HG02981 (cell line): ENCODE measurements at regions not wholly inside any gene's neighbourhood (a gene's known extent, or its start where the extent isn't known, plus 50 kb on each side); places are given as distances from the start of the nearest gene placed in this dataset.
"Not testable (repeated sequence)": the region's sequence is repeated elsewhere in the genome, so short reads cannot be mapped to it uniquely, and the experiment has no call there.

ENCODE experiments used
- ATAC-seq: cut with Tn5 transposase; IDR thresholded peaks from one replicate; pipeline ENCODE4 v1.9.1; 2021; ENCODE audit warnings: mild to moderate bottlenecking, moderate library complexity; ENCODE audit not compliant: unreplicated experiment

DNA sequence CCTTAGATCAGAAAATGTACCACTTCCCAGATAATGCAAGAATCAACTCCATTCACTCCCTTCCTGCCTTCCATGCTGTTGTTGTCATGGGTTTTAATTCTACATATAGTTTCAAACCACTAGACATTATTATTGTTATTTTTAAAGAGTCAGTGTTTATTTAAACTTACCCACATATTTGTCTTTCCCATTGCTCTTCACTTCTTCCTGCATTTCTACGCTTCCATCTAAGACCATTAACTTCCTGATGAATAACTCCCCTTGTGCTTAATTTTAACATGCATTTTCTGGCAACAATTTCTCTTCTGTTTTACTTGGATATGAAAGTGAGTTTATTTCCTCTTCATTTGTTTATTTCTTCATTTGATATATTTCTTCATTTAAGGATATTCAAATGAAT lies 127.1 kb upstream of the FHIT start:
- no peak for ATAC-seq

DNA sequence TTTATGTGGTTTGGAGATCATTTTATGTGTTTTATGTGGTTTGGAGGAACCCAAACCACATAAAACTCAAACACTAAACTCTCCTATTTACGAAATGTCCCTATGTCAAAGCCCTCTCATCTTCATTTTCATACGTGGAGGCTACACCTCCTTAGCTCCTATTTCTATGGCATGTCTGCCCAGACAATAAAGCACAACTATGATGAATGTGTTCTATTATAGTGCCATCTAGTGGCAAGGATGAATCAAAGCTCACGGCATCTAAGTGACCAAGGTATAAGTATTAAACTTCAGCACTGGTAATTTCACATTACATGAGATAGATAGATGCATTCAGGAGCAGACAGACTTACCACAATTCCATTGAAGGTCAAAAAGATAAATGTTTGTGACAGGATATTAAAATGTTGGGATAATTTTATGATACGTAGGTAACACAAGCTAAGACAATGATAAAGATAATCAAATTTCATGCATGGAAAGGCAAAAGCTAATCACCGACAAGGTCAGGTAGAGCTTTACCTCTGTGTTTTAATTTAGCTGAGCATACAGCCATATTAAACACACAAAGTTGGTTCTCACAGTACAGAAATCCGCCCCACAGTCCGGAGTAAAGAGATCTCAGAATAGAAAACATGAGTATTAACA lies 130.6 kb upstream of the FHIT start:
- ATAC-seq, result peak; percentile 81

GRCh38 chr3:61387817-61388216 lies 136.6 kb upstream of the FHIT start:
- ATAC-seq, result no peak

DNA sequence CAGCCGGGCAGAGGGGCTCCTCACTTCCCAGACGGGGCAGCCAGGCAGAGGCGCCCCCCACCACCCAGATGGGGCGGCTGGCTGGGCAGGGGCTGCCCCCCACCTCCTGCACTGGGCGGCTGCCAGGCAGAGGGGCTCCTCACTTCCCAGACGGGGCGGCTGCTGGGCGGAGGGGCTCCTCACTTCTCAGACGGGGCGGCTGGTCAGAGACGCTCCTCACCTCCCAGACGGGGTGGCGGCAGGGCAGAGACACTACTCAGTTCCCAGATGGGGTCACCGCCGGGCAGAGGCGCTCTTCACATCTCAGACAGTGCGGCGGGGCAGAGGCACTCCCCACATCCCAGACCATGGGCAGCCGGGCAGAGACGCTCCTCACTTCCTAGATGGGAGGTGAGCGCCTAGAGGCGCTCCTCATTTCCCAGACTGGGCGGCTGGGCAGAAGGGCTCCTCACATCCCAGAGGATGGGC lies 142.3 kb upstream of the FHIT start:
- ATAC-seq, result not testable (repeated sequence)

DNA sequence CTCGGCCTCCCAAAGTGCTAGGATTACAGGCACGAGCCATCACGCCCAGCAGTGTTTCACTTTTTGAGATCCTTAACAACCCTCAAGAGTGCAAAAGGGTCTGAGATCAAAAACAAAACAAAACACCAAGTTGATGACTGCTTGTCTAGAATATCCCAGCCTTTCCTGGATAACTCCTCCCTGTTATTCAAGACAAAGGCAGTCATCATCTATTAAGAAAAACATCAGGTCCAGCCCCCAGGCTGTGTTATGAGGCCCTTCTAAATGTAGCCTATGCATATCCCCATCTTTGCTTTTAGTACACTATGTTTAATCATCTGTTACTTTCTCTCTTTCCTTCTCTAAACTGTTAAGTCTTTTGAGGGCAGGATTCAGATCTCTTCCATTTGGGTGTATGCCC lies 150.1 kb upstream of the FHIT start:
- ATAC-seq, result no peak

- no peak for ATAC-seq
Observed at GRCh38 chr3:61407397-61407796, 154.0 kb upstream of the PTPRG start.

DNA sequence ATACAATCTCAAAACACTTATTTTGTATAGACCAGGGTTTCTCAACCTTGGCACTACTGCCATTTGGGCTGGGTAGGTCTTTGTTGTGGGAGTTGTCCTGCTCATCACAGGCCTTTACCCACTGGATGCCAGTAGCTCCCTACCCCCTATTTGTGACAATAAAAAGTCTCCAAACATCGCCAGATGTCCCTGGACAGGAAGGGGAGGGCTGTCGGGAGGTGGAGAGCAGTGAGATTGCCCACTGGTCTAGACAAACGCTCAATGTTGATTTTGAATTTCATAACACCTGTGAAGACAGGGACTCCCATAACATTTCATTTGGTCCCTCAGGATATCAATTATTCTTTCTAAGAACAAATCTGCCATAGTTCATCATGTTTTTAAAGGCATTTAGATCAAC lies 151.7 kb upstream of the PTPRG start:
- no peak for ATAC-seq

DNA sequence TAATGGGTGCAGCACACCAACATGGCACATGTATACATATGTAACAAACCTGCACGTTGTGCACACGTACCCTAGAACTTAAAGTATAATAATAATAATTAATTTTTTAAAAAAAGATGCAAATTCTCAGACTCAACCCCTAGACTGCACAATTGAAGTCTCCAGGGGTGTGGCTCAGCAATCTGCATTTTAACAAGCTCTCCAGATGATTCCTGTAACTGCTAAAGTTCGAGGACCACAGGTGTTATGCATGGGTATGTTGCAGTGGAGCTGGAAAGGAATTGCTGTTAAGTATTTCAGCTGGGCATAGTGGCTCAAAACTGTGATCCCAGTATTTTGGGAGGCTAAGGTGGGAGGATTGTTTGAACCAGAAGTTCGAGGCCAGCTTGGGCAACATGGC lies 151.0 kb upstream of the PTPRG start:
- ATAC-seq, result not testable (repeated sequence)

- ATAC-seq, result no peak
Observed at GRCh38 chr3:61411009-61411662, 150.2 kb upstream of the PTPRG start.

- ATAC-seq, result peak; percentile 51
Observed at GRCh38 chr3:61414456-61414855, 146.9 kb upstream of the PTPRG start.

GRCh38 chr3:61415201-61415600 lies 146.2 kb upstream of the PTPRG start:
- ATAC-seq, result no peak

DNA sequence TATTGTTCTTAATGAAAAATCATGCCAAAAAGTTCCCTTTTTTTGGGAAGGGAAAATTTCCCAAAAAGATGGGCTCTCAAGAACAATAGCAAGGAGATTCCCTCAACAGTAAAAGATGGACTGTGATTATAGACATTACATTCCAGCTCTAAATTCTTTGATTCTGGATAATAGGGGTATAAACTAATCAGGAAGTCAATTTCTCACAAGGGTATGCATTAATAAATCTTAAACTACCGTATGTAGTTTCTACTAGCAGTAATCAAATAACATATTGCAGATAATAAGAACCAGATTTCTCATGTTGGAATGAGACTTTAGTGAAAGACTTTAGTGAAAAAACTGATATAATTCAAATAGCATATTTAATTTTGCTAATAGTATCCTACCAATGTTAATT lies 144.8 kb upstream of the PTPRG start:
- no peak for ATAC-seq

DNA sequence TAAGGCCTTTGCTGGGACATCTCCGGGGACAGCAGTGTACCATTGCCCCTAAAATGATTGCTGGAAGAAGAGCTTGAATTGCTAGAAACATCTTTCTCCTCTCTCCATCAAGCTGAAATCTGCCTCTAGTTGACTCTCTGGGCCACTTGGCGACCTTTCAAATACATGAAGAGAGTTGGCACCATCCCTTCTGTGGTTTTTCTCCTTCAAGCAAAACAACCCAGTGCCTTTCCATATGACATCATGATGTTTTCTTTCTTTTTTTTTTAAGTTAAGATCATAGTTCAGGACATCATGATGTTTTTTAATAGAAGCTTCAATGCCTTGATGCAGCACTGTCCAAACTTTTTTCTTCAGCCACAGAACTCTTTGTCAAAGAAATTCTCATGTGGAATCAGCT lies 144.0 kb upstream of the PTPRG start:
- no peak for ATAC-seq

DNA sequence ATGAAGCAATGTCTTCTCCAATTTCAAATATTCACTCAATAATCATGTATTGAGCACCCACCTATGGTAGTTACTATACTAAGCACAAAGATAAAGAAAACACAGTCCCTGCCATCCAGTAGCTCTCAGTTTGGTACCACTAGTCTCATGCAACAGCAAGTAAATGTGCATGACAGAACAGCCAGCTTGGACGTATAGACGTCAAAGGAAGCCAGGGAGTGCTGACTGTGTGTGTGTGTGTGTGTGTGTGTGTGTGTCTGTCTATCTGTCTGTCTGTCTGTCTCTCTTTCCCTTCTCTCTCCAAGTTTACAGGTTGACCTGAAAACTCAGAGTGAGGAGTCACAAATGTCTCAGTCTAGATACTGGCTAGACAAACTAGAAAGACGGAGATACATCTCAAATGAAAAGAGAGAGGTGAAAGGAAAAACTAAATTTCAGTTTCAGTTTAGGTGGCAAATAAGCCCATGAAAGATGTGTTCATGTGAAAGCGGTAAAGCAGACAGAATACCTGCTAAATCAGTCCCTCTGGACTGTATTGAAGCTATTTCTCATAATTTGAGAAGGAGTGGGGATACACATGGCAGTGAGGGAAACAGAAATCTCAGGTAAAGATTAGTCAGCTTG lies 141.1 kb upstream of the PTPRG start:
- no peak for ATAC-seq

DNA sequence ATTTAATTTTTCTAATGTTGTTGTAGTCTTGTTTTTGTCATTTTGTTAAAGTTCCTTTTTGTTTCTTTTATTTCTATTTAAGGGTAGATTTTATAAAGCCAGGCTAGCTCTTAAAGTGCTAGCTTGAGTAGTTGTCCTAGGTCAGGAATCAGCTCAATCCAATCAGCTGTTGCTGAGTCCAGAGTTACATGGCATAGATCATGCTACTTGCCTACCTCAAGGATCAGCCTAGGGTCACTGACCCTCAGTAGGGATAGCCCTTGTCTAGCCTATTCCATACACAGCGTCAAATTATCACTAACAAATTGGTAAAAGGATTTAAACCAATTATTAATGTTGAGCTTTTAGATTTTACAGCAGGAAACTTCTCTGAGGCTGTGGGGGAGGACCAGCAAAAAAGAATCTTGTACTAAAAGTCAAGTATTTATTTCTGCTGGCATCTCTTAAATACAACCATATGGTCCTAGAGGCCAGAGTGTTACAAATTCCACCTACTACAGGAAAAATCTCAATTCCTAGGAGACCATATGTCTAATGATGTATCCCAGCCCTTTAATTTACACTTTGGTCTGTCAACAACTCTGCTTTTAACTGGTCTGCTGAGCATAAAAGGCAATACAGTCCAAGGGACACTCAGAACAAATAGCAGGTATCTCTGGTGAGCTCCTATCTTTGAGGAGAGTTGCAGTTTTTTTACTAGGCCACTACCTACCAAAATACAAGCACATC lies 138.3 kb upstream of the PTPRG start:
- no peak for ATAC-seq

DNA sequence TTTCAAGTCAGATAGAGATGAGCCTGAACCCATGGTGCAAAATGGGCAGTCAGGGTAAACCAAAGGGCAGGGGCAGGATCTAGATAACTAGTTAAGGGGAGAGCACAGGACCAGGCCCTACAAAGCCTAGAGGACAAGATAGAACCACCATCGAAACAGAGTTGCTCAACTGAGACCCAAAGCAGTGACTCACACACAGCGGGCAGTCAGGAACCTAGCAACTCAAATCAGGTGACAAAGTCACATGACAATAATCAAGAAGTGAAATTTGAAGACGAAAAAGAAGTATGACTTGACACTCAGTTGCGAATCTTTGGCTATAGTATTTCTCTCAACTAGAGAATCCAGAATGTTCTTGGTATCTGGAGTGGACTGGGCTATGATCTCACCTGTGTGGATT lies 136.0 kb upstream of the PTPRG start:
- no peak for ATAC-seq

DNA sequence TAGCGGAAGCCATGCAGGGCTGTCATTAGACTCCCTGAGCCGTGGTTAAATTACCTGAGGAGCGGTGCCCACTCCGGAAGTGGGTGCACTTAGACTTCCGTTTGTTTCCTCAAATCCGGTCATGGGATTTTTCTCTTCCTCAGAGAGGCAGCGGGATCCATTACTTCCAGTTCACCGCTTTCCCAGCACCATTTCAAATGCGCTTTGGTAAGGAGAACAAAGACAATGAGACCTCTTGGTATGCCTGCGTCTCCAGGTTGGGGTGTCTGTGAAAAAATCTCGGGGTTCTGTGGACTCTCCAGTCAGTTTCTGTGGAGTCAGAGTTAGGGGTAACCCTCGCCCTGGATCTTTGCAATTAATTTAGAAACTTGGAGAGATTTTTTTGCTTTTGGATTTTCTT lies 132.3 kb upstream of the PTPRG start:
- ATAC-seq, result no peak

- ATAC-seq, result not testable (repeated sequence)
Observed at GRCh38 chr3:61434901-61435300, 126.5 kb upstream of the PTPRG start.

DNA sequence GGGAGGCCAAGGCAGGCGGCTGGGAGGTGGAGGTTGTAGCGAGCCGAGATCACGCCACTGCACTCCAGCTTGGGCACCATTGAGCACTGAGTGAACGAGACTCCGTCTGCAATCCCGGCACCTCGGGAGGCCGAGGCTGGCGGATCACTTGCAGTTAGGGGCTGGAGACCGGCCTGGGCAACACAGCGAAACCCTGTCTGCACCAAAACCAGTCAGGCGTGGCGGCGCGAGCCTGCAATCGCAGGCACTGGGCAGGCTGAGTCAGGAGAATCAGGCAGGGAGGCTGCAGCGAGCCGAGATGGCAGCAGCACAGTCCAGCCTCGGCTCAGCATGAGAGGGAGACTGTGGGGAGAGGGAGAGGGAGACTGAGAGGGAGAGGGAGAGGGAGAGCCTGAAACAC lies 126.0 kb upstream of the PTPRG start:
- not testable (repeated sequence) for ATAC-seq

DNA sequence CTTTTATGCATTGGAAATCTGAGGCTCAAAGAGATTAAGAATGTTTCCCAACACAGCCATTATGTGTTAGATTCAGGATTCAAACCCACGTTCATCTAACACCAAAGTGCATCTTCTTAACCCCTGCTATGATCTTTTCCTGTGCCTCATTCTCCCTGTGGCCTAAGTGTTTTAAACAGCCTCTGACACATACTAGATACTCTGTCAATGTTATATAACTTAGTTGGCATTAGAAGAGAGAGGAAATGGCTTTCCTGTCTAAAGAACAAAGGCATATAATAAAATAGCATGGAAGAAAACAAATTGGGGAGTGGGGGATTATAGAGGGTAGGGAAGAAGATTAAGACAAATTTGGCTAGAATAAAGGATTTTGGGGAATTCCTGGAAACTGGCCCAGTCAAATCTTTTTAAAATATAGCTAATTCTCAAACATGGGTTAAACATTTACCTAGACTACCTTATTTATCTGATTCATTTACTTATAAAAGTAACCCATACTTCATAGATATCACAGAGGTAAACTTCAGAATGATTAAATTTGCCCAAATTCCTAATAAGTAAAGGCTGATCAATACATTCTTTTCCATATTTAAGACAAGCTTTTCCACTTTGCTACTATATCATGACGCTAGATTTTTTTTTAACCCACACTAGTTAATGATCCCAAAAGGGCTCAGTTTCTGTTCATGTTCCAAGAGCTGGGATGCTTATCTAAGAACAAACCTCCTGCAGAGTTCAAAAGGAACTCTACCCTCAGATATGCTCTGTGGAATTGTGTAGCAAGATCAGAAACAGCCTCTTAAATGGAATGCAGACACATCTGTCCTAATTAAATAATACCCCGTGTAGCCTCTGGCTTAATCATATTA lies 122.9 kb upstream of the PTPRG start:
- no peak for ATAC-seq

DNA sequence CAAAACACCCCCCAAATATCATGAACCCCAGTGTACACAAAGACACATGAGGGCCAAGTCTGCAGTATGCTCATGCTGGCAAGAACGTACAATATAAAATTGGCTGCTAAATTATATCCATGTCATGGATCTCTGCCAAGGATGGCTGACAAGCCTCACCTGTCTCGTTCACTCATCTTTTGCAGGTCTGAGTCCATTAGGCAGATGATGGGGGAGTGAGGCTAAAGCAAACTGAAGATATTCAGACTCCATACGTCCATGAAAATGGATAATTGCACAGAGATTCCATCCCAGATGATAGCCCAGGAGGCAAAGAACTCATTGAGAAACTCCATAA lies 122.3 kb upstream of the PTPRG start:
- no peak for ATAC-seq
